DND-41 (cell line): ENCODE measurements at regions not wholly inside any gene's neighbourhood (a gene's known extent, or its start where the extent isn't known, plus 50 kb on each side); places are given as distances from the start of the nearest gene placed in this dataset.

Experiments
- ATAC-seq: fragments of 200-7000 bp; cut with Tn5 transposase; 3 replicates; pipeline ENCODE4 v1.9.1; 2021; ENCODE audit warnings: low read depth; ENCODE audit not compliant: insufficient read depth
- DNase-seq: peaks from one replicate; pipeline ENCODE4 v3.0.0-alpha.2; 2020
- H2AFZ ChIP-seq: 2 replicates; pipeline ENCODE4 v1.6.0; 2012; ENCODE audit warnings: low read depth, low read length
- H3K27ac ChIP-seq: 2 replicates; pipeline ENCODE4 v1.5.1; 2012; ENCODE audit warnings: low read length, inconsistent platforms
- H3K27me3 ChIP-seq: fragments of 200-600 bp; sonication (generic); 2 replicates; pipeline ENCODE4 v1.6.0; 2012; ENCODE audit warnings: low read length, mild to moderate bottlenecking, inconsistent platforms; ENCODE audit not compliant: insufficient read depth, poor library complexity
- H3K36me3 ChIP-seq: 2 replicates; pipeline ENCODE4 v1.5.1; 2012; ENCODE audit warnings: low read length, inconsistent platforms; ENCODE audit not compliant: insufficient read depth
- H3K4me1 ChIP-seq: 2 replicates; pipeline ENCODE4 v1.5.1; 2012; ENCODE audit warnings: mild to moderate bottlenecking, low read length; ENCODE audit not compliant: insufficient read depth
- H3K4me2 ChIP-seq: 2 replicates; pipeline ENCODE4 v1.6.0; 2012; ENCODE audit warnings: mild to moderate bottlenecking, moderate library complexity, low read length, inconsistent platforms; ENCODE audit not compliant: insufficient read depth
- H3K4me3 ChIP-seq, 2 experiments: fragments of 200-600 bp in 1 of 2; shearing (Covaris generic) in 1 of 2; 2 replicates each; pipeline ENCODE4 v1.5.1; 2012 to 2016; ENCODE audit warnings: inconsistent platforms in 2 of 2, low read length in 2 of 2, mild to moderate bottlenecking in 2 of 2, low read depth in 1 of 2, moderate library complexity in 1 of 2
- H3K79me2 ChIP-seq: 2 replicates; pipeline ENCODE4 v1.6.0; 2012; ENCODE audit warnings: low read length, inconsistent platforms; ENCODE audit not compliant: insufficient read depth
- H3K9ac ChIP-seq: 2 replicates; pipeline ENCODE4 v1.6.0; 2012; ENCODE audit warnings: low read depth, mild to moderate bottlenecking, inconsistent platforms, low read length, moderate library complexity
- H3K9me3 ChIP-seq: 2 replicates; pipeline ENCODE4 v1.5.1; 2012; ENCODE audit warnings: low read length, moderate library complexity, mild to moderate bottlenecking, inconsistent platforms; ENCODE audit not compliant: insufficient read depth, severe bottlenecking
- H4K20me1 ChIP-seq: 2 replicates; pipeline ENCODE4 v1.6.0; 2012; ENCODE audit warnings: low read length; ENCODE audit not compliant: insufficient read depth
- EZH2 ChIP-seq: IDR thresholded peaks from 3 replicates; pipeline ENCODE4 v1.6.1; 2012; ENCODE audit warnings: borderline replicate concordance, low read depth, mild to moderate bottlenecking, moderate library complexity, low read length, inconsistent platforms; ENCODE audit not compliant: severe bottlenecking
- TF ChIP-seq, protein P1 (sequence below): IDR thresholded peaks from 2 replicates; pipeline ENCODE4 v1.5.1; 2012; ENCODE audit warnings: borderline replicate concordance, low read length, moderate library complexity, mild to moderate bottlenecking; ENCODE audit not compliant: poor library complexity, severe bottlenecking; ENCODE audit errors: extremely low read depth

DNA sequence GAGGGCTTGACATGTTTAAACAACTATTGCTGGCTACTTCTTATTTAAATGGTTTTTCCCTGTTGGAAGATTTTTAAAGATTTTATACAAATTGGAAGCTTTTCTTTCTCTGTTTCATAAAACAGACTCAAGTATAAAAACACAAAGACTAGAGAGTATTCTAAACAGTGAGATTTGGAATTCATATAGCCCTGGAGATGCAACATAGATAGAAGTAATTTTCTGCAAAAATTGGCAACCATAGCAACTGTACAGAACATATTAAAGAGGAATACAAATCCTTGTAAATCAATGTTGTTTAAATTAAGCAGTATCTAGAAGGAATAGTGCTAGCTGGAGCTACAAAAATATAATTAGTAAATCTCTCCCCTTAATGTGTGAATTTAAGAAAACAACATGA is 2612.9 kb upstream of the PCDH20 start:
- no peaks in the 10 kb centered on the region for H3K9me3 ChIP-seq
- H3K27me3 ChIP-seq: no peaks in the 10 kb centered on the region
- no peak overlapping the region for H3K9ac ChIP-seq
- ATAC-seq (no peak), DNase-seq (no peak)
- TF ChIP-seq, protein P1, sequence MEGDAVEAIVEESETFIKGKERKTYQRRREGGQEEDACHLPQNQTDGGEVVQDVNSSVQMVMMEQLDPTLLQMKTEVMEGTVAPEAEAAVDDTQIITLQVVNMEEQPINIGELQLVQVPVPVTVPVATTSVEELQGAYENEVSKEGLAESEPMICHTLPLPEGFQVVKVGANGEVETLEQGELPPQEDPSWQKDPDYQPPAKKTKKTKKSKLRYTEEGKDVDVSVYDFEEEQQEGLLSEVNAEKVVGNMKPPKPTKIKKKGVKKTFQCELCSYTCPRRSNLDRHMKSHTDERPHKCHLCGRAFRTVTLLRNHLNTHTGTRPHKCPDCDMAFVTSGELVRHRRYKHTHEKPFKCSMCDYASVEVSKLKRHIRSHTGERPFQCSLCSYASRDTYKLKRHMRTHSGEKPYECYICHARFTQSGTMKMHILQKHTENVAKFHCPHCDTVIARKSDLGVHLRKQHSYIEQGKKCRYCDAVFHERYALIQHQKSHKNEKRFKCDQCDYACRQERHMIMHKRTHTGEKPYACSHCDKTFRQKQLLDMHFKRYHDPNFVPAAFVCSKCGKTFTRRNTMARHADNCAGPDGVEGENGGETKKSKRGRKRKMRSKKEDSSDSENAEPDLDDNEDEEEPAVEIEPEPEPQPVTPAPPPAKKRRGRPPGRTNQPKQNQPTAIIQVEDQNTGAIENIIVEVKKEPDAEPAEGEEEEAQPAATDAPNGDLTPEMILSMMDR: no peak
- TF ChIP-seq EZH2: no peak
- H4K20me1 ChIP-seq: no peaks in the 10 kb centered on the region
- no peak overlapping the region for H3K27ac ChIP-seq
- H3K4me3 ChIP-seq: no peak overlapping the region
- H3K36me3 ChIP-seq: no peaks in the 10 kb centered on the region
- H2AFZ ChIP-seq: no peak overlapping the region
- H3K4me2 ChIP-seq: no peak overlapping the region
- no peaks in the 10 kb centered on the region for H3K79me2 ChIP-seq
- H3K4me1 ChIP-seq: no peaks in the 10 kb centered on the region

DNA sequence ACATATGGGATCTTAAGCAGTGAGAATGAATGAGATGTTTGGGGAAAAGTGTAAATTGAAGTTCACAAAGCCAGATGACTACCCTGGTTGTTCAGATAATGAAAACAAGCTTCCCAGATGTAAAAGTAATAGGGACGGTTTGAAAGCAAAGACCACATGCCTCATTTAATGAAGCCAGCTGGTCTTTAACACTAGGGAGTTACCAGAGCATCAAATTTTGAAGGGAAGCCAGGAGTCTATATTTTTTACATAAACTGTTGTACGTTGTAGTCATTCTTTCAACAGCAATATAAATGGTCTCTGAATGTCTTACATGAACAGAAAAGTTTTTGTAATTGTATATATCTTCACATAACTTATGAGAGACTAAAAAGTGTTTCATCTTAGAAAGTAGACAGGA is 2604.5 kb upstream of the PCDH20 start:
- Histone ChIP-seq H3K9ac (no peak overlapping the region), H3K4me2 (no peak overlapping the region), H3K4me1 (no peaks in the 10 kb centered on the region), H3K79me2 (no peaks in the 10 kb centered on the region), H3K9me3 (no peaks in the 10 kb centered on the region), H2AFZ (no peak overlapping the region), H3K36me3 (no peaks in the 10 kb centered on the region), H3K27me3 (no peaks in the 10 kb centered on the region), H3K4me3 (no peak overlapping the region), H4K20me1 (no peaks in the 10 kb centered on the region), H3K27ac (no peak overlapping the region)
- TF ChIP-seq EZH2: no peak
- TF ChIP-seq, protein P1: no peak
- DNase-seq (no peak), ATAC-seq (no peak)

DNA sequence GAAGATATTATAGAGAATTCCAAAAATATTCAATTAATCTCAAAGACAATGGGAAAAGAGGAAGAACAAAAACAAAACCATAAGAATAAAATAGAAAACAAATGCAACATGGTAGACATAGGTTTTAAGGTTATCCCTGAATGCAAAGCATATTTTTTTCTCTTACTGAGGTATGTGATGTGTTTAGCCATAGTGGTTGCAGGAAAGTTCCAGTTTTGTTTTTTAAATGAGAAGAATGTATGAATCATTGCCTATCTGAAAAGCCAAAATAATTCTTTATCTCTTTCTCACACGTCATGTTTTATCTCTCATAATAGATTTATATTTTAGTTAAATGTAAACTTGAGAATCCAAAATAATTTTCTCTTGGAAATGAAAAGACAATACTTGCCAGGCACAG is 2591.7 kb upstream of the PCDH20 start:
- H4K20me1 ChIP-seq: no peaks in the 10 kb centered on the region
- TF ChIP-seq, protein P1: no peak
- no peak for TF ChIP-seq EZH2
- H3K27ac ChIP-seq: no peak overlapping the region
- H3K9ac ChIP-seq: no peak overlapping the region
- ATAC-seq (no peak), DNase-seq (no peak)
- no peak overlapping the region for H2AFZ ChIP-seq
- no peaks in the 10 kb centered on the region for H3K36me3 ChIP-seq
- no peaks in the 10 kb centered on the region for H3K9me3 ChIP-seq
- H3K79me2 ChIP-seq: no peaks in the 10 kb centered on the region
- H3K4me1 ChIP-seq: no peaks in the 10 kb centered on the region
- H3K4me3 ChIP-seq: no peak overlapping the region
- H3K4me2 ChIP-seq: no peak overlapping the region
- no peaks in the 10 kb centered on the region for H3K27me3 ChIP-seq

DNA sequence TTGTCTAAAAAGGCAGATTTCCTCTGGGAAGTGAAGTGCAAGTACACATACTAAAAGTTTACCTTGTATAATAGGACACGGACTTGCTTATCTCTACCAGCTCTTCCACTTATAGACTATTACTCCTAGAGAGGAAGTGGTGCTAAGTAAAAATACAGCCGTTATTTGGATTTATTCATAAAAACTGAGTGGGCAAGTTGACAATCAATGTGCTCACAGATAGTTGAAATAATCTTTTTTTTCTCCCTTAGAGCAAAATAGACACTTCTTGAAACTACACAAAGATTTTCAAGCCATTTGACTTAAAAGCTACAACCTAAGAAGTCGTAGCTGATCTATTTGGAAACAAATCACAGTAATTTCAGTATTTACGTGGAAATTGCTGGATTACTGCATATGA is 2584.7 kb upstream of the PCDH20 start:
- TF ChIP-seq, protein P1: no peak
- no peak for TF ChIP-seq EZH2
- no peak for ATAC-seq
- H3K4me2 ChIP-seq: no peak overlapping the region

More for the DNA sequence above, 2584.7 kb upstream of the PCDH20 start:
- no peaks in the 10 kb centered on the region for H3K9me3 ChIP-seq
- no peak overlapping the region for H3K9ac ChIP-seq
- H2AFZ ChIP-seq: no peak overlapping the region
- no peaks in the 10 kb centered on the region for H3K36me3 ChIP-seq
- no peak overlapping the region for H3K27ac ChIP-seq
- no peak overlapping the region for H3K4me3 ChIP-seq
- DNase-seq: no peak
- no peaks in the 10 kb centered on the region for H4K20me1 ChIP-seq
- no peaks in the 10 kb centered on the region for H3K79me2 ChIP-seq
- H3K27me3 ChIP-seq: no peaks in the 10 kb centered on the region
- H3K4me1 ChIP-seq: no peaks in the 10 kb centered on the region
